ENCODE measurements at regions not wholly inside any gene's neighbourhood (a gene's known extent, or its start where the extent isn't known, plus 50 kb on each side); places are given as distances from the start of the nearest gene placed in this dataset.

DNA sequence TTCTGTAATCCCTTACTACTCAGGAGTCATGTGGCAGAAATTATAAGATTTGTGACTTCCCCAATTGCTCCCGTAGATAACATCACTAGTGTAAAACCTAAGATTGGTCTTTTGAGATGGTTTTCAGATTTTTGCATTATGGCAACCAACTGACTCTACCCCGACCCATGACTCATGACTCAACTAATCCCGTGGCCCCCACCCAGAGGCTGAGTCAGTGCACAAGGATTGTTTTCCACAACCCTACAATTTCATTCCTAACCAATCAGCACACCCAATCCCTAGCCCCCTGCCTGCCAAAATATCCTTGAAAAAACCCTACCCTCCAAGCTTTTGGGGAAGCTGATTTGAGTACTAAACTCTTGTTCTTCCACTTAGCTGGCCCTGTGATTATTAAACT lies 109.4 kb upstream of the FAM9C start (continued):
- TF ChIP-seq SIN3A (IDR thresholded peaks at IDR 0.05; ENCODE audit: borderline replicate concordance, low read depth, low read length), result no peak
- TF ChIP-seq, protein P1, sequence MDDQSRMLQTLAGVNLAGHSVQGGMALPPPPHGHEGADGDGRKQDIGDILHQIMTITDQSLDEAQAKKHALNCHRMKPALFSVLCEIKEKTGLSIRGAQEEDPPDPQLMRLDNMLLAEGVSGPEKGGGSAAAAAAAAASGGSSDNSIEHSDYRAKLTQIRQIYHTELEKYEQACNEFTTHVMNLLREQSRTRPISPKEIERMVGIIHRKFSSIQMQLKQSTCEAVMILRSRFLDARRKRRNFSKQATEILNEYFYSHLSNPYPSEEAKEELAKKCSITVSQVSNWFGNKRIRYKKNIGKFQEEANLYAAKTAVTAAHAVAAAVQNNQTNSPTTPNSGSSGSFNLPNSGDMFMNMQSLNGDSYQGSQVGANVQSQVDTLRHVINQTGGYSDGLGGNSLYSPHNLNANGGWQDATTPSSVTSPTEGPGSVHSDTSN (IDR thresholded peaks at IDR 0.05), result no peak

DNA sequence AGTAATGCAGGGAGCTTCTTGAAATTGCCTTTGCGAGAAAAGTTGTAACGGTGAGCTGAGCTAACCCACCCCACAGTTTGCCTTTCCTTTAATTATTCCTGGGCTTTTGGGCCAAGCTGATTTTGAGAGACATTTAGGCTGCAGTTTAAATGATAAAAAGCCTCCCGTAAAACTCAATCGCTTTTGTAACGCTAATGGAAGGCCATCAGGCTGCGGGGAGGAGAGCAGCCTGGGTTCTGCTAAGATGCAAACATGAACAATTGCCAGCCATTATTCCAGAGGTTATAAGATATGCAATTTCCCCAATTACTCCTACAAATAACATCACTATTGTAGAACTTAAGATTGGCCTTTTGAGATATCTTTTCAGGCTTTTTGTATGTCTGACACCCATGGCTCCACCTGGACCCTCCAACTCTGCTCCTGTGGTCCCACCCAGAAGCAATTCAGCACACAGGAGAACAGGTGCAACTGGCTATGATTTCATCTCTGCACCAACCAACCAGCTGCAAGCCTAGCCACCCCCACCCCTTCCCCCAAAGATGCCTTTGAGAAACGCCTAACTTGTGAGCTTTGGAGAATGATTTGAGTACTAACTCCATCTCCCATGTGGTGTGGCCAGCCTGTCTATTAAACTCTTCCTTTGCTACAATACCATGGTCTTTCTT lies 108.2 kb upstream of the FAM9C start:
- Histone ChIP-seq H3K9ac (peak overlapping the region; percentile 44; the same call in 1 of the 2 replicates), H3K36me3 (replicated peaks in 1 of 2; ENCODE audit: control insufficient read depth in 1 of 2, insufficient read depth in 2 of 2, low read length in 1 of 2) (no peaks in the 10 kb centered on the region), H4K20me1 (ENCODE audit: insufficient read depth) (no peaks in the 10 kb centered on the region), H3K4me3 (ENCODE audit: low read depth in 2 of 2, low read length in 1 of 2) (no peak overlapping the region), H2AFZ (ENCODE audit: low read depth) (no peak overlapping the region), H3K9me3 (no peaks in the 10 kb centered on the region), H3K9me2 (no peaks in the 10 kb centered on the region), H3K27ac (ENCODE audit: low read depth in 2 of 2, low read length in 1 of 2) (peak overlapping the region in 1 of 2 experiments; percentile 70; a peak in 2 of 4 replicates), H3F3A (replicated peaks; ENCODE audit: insufficient read depth) (peaks cover 4% of the 10 kb centered on the region), H3K27me3 (ENCODE audit: insufficient read depth) (no peaks in the 10 kb centered on the region), H3K4me1 (ENCODE audit: control insufficient read depth in 1 of 2, insufficient read depth in 2 of 2, low read depth in 1 of 2, low read length in 1 of 2) (no peaks in the 10 kb centered on the region), H3K4me2 (no peak overlapping the region), H3K79me2 (ENCODE audit: insufficient read depth) (no peaks in the 10 kb centered on the region)
- POLR2A ChIA-PET, result no interaction called here
- 62% methylated on average over 7 of the region's 7 CpGs for WGBS (ENCODE audit: low lambda C conversion rate)
- DNase-seq, result no peak
- no peak for TF ChIP-seq RXRA (IDR thresholded peaks at IDR 0.05; ENCODE audit: borderline replicate concordance, low read depth)
- no peak for TF ChIP-seq TEAD4 (IDR thresholded peaks at IDR 0.05; ENCODE audit: borderline replicate concordance, insufficient read depth)
- no peak for TF ChIP-seq POLR2AphosphoS5 (IDR thresholded peaks at IDR 0.05; ENCODE audit: low read depth, low read length)
- TF ChIP-seq, protein P2, sequence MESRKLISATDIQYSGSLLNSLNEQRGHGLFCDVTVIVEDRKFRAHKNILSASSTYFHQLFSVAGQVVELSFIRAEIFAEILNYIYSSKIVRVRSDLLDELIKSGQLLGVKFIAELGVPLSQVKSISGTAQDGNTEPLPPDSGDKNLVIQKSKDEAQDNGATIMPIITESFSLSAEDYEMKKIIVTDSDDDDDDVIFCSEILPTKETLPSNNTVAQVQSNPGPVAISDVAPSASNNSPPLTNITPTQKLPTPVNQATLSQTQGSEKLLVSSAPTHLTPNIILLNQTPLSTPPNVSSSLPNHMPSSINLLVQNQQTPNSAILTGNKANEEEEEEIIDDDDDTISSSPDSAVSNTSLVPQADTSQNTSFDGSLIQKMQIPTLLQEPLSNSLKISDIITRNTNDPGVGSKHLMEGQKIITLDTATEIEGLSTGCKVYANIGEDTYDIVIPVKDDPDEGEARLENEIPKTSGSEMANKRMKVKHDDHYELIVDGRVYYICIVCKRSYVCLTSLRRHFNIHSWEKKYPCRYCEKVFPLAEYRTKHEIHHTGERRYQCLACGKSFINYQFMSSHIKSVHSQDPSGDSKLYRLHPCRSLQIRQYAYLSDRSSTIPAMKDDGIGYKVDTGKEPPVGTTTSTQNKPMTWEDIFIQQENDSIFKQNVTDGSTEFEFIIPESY (IDR thresholded peaks at IDR 0.05; ENCODE audit: borderline replicate concordance, low read depth), result no peak
- TF ChIP-seq, protein P1 (IDR thresholded peaks at IDR 0.05), result no peak
- TF ChIP-seq NFIC (IDR thresholded peaks at IDR 0.05; ENCODE audit: borderline replicate concordance), result no peak
- TF ChIP-seq RCOR1 (IDR thresholded peaks at IDR 0.05; ENCODE audit: low read length), result no peak
- TF ChIP-seq, protein P3, sequence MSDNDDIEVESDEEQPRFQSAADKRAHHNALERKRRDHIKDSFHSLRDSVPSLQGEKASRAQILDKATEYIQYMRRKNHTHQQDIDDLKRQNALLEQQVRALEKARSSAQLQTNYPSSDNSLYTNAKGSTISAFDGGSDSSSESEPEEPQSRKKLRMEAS (IDR thresholded peaks at IDR 0.05; ENCODE audit: low read depth), result no peak
- no peak for TF ChIP-seq EZH2phosphoT487 (IDR thresholded peaks at IDR 0.05; ENCODE audit: borderline replicate concordance, low read depth)
- TF ChIP-seq RAD21 (IDR thresholded peaks at IDR 0.05; ENCODE audit: low read length), result no peak
- no peak for TF ChIP-seq JUND (IDR thresholded peaks at IDR 0.05)
- no peak for TF ChIP-seq SMC3 (IDR thresholded peaks at IDR 0.05; ENCODE audit: low read depth, low read length)
- TF ChIP-seq, protein P4, sequence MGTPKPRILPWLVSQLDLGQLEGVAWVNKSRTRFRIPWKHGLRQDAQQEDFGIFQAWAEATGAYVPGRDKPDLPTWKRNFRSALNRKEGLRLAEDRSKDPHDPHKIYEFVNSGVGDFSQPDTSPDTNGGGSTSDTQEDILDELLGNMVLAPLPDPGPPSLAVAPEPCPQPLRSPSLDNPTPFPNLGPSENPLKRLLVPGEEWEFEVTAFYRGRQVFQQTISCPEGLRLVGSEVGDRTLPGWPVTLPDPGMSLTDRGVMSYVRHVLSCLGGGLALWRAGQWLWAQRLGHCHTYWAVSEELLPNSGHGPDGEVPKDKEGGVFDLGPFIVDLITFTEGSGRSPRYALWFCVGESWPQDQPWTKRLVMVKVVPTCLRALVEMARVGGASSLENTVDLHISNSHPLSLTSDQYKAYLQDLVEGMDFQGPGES (IDR thresholded peaks at IDR 0.05; ENCODE audit: low read depth, low read length), result no peak
- TF ChIP-seq TCF12 (IDR thresholded peaks at IDR 0.05), result no peak
- TF ChIP-seq NRF1 (IDR thresholded peaks at IDR 0.05; ENCODE audit: low read depth, low read length), result no peak
- no peak for TF ChIP-seq FOXM1 (IDR thresholded peaks at IDR 0.05; ENCODE audit: low read depth)
- TF ChIP-seq TAF1 (IDR thresholded peaks at IDR 0.05; ENCODE audit: borderline replicate concordance, low read depth, low read length), result no peak
- TF ChIP-seq MXI1 (IDR thresholded peaks at IDR 0.05; ENCODE audit: low read depth, low read length), result no peak
- CTCF ChIA-PET, result interaction anchor here (0.5 kb wide), 1 partner anchor 433 kb away, joined by 3 read pairs; no protein-coding TSS in a partner anchor
